ENCODE measurements at regions not wholly inside any gene's neighbourhood (a gene's known extent, or its start where the extent isn't known, plus 50 kb on each side); places are given as distances from the start of the nearest gene placed in this dataset.

GRCh38 chr3:78517965-78518364, 1249.8 kb downstream of the ROBO1 start:
- Histone ChIP-seq H3K27me3 (replicated peaks; ENCODE audit: control insufficient read depth, insufficient read depth, low read length) (no peaks in the 10 kb centered on the region), H3K36me3 (ENCODE audit: control insufficient read depth, insufficient read depth, low read length) (no peaks in the 10 kb centered on the region), H3K4me3 (replicated peaks; ENCODE audit: low read depth, low read length) (no peak overlapping the region)
- DNase-seq (ENCODE audit: extremely low read depth, insufficient read length): no peak
- no peak for TF ChIP-seq CTCF (IDR thresholded peaks at IDR 0.05; ENCODE audit: insufficient read depth, low read length, poor library complexity, severe bottlenecking)

- Histone ChIP-seq H3K36me3 (ENCODE audit: control insufficient read depth, insufficient read depth, low read length) (no peaks in the 10 kb centered on the region), H3K4me3 (replicated peaks; ENCODE audit: low read depth, low read length) (no peak overlapping the region), H3K27me3 (replicated peaks; ENCODE audit: control insufficient read depth, insufficient read depth, low read length) (no peaks in the 10 kb centered on the region)
- no peak for TF ChIP-seq CTCF (IDR thresholded peaks at IDR 0.05; ENCODE audit: insufficient read depth, low read length, poor library complexity, severe bottlenecking)
- DNase-seq (ENCODE audit: extremely low read depth, insufficient read length): no peak
Measured at GRCh38 chr3:78519281-78519680, 1248.5 kb downstream of the ROBO1 start.

GRCh38 chr3:78529601-78530000, 1238.2 kb downstream of the ROBO1 start:
- DNase-seq (ENCODE audit: extremely low read depth, insufficient read length): no peak
- no peak overlapping the region for H3K4me3 ChIP-seq (replicated peaks; ENCODE audit: low read depth, low read length)
- no peaks in the 10 kb centered on the region for H3K36me3 ChIP-seq (ENCODE audit: control insufficient read depth, insufficient read depth, low read length)
- no peaks in the 10 kb centered on the region for H3K27me3 ChIP-seq (replicated peaks; ENCODE audit: control insufficient read depth, insufficient read depth, low read length)
- no peak for TF ChIP-seq CTCF (IDR thresholded peaks at IDR 0.05; ENCODE audit: insufficient read depth, low read length, poor library complexity, severe bottlenecking)

- Histone ChIP-seq H3K36me3 (ENCODE audit: control insufficient read depth, insufficient read depth, low read length) (no peaks in the 10 kb centered on the region), H3K4me3 (replicated peaks; ENCODE audit: low read depth, low read length) (no peak overlapping the region), H3K27me3 (replicated peaks; ENCODE audit: control insufficient read depth, insufficient read depth, low read length) (no peaks in the 10 kb centered on the region)
- DNase-seq (ENCODE audit: extremely low read depth, insufficient read length): no peak
- TF ChIP-seq CTCF (IDR thresholded peaks at IDR 0.05; ENCODE audit: insufficient read depth, low read length, poor library complexity, severe bottlenecking): no peak
Measured at GRCh38 chr3:78540485-78540884, 1227.3 kb downstream of the ROBO1 start.

GRCh38 chr3:78545827-78546226, 1222.0 kb downstream of the ROBO1 start:
- Histone ChIP-seq H3K36me3 (ENCODE audit: control insufficient read depth, insufficient read depth, low read length) (no peaks in the 10 kb centered on the region), H3K27me3 (replicated peaks; ENCODE audit: control insufficient read depth, insufficient read depth, low read length) (no peaks in the 10 kb centered on the region), H3K4me3 (replicated peaks; ENCODE audit: low read depth, low read length) (no peak overlapping the region)
- TF ChIP-seq CTCF (IDR thresholded peaks at IDR 0.05; ENCODE audit: insufficient read depth, low read length, poor library complexity, severe bottlenecking): no peak
- DNase-seq (ENCODE audit: extremely low read depth, insufficient read length): no peak

Measured in GM06990 (cell line).